Activated CD8-positive, alpha-beta memory T cell treated with anti-CD3 and anti-CD28 coated beads for 36 hours (primary cell): ENCODE measurements at regions not wholly inside any gene's neighbourhood (a gene's known extent, or its start where the extent isn't known, plus 50 kb on each side); places are given as distances from the start of the nearest gene placed in this dataset.

Experiments
- CTCF ChIA-PET: fragments of 350-600 bp; sonication (Branson Sonifier 250); formaldehyde crosslinking; loops from one replicate; lab custom pipeline; 2021; ENCODE audit warnings: antibody characterized with exemption; lab: Charles Lee
- POLR2A ChIA-PET: fragments of 350-600 bp; sonication (Branson Sonifier 250); formaldehyde crosslinking; loops from one replicate; lab custom pipeline; 2021; ENCODE audit warnings: antibody characterized with exemption; lab: Charles Lee

DNA sequence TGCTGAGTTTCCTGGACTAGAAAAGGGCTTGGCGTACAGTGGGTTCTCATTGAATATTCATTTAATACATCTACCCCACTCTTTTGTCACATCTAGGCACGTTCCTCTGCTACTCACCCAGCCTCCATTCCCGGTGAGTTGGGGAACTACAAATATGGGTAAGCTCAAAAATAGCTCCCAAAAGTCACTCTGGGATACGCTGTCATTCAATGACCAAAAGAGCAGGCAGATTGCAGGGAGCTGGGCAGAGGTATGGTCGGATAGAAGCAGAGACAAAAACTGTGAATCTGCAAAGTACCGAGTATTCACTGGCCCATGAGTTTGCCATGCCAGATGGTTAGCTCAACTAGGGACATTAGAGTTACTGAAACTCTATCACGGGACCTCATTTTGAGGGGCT lies 103.9 kb upstream of the SASH1 start:
- POLR2A ChIA-PET, result no interaction called here
- CTCF ChIA-PET, result no interaction called here

DNA sequence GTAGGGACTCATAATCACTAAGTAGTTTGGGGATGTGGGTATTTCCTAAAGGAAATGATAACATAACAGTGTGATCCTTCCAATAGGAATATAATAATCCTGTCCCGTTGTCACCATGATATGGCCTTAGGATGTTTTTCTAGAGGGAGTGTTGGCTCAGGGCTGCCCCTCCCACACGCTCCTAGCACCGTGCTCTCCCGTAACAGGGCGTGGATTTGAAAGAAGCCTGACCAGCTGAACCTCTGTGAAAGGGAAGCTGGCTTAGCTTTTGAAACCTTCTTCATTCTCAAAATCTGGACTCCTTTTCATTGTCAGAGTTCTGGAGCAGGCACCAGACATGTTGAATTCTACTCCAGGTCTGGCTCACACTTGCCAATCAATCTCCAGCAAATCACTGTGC lies 103.4 kb upstream of the SASH1 start:
- ChIA-PET POLR2A (no interaction called here), CTCF (no interaction called here)

DNA sequence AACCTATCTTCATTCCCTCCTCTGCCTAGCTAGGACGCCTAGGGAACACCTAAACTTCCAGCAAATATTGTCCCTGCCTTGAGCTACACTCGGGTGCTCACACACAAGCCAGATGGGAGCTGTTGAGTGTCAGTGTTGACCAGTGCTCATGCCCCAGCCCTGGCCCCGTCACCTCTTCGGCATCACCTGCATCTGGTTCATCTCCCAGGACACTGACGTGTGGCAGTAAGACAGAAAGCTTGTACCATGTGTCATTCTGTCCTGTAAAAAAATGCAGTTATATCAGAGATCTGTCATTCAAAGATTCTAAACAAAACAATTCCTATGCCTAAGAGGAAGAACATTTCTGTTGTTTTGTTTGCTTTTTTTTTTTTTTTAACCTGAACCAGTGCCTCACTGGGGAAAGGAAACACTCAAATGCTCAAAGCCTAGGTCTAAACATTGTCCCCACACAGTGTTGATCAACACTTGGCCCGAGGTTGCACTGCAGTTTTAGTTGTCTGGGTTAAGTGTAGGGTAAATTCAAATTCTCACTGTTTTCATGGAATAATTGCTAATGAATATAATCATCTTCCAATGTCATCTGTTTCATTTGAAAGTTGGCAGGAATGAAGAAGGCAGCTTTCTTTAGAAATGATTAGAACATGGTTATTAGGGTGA lies 102.7 kb upstream of the SASH1 start:
- CTCF ChIA-PET, result no interaction called here
- POLR2A ChIA-PET, result no interaction called here

DNA sequence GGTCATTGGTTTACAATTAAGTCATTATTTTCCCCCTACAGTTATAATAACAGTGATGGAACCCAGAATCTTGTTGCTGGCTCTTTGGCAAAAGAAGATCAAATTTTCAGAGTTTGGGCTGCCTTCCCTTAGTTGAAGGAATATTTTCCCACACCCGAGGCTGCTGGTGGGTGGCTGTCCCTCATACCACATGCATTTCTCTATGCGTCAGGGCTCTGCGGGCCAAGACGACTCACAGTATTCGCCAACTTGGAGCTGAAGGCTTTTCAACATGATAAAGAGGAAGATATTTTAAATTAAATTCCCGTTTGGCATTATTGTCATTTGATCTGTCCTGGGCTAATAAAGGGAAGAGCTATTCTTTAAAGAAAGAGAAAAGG lies 102.2 kb upstream of the SASH1 start:
- ChIA-PET CTCF (no interaction called here), POLR2A (no interaction called here)

DNA sequence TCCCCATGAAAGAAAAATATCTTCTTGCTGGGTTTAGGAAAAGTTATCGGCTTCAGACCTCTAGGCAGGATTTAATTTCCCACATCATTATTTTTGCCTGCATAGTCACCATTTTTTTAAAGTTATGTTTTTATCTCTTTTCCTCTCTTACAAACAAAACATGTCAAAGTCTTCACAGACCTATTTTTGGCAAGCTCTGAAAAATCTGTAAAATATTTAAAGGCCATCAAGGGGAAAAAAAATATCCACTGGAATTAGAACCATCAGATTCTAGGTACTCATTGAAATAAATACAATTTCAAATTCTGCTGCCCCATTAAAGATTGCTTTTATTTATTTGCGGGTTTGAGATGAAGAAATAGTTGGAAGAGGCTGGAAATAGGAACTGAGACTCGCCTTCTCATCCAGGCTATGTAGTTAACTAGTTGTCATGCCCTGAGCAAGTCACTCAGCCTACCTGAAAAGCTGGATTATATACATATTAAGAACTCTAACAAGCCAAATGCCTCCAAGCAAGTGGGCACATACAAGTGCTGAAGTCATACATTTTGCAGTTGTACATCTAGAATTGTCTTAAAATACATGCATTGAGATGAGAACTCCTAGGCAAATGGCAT lies 101.7 kb upstream of the SASH1 start:
- ChIA-PET POLR2A (no interaction called here), CTCF (no interaction called here)

DNA sequence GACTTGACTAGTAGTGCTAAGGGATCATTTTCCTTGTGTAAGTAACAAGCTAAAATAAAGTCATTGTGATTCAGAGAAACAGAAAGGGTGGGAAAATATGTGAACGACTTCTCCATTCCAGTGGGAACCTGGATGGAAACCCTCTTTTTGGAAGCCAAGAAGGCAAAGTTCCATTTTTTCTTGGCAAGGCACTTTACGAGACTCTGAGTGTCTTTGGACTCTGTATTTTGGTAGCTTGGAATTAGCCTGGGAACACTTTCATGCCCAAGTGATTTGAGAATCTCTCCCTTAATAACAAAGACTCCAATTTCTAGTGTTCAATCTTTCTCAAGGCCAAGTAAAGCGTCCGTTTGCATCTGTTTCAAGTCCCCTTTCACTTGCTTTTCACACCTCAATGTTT lies 100.5 kb upstream of the SASH1 start:
- POLR2A ChIA-PET, result no interaction called here
- CTCF ChIA-PET, result no interaction called here

DNA sequence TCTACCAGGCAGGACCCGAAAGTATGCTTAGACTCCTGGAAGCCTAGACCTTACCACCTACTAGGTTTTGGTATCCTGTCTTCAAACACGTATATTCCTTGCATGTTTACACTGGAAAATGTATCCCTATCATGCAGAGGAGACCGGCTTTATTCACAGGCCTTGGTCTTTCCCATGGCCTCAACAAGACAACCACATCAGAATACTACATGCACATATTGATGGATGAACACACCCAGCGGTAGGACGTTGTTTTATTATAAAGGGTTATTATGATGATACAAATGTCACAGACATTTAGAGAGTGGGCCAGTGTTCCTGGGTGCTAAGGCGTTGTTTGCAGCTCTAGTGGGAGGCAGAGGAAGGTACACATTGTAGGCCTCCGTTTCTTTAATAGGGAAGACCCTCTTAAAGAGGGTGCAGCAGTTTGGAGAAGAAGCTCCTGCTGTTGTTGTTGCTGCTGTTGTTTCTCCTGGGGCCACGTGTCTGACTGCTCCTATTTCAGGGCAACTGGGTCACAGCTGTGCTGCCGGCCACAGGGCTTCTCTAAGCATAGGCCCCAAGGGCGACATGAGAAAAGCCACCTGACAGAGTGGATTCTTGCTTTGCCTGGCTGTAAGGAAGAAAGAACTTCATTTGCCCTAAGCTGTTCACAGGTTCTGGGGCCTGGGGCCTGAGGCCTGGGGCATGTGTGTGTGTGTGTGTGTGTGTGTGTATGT lies 98.3 kb upstream of the SASH1 start:
- ChIA-PET CTCF (interaction anchor here (0.6 to 0.7 kb wide), 2 partner anchors 34 to 734 kb away, joined by 3 to 5 read pairs; no protein-coding TSS in a partner anchor), POLR2A (no interaction called here)

DNA sequence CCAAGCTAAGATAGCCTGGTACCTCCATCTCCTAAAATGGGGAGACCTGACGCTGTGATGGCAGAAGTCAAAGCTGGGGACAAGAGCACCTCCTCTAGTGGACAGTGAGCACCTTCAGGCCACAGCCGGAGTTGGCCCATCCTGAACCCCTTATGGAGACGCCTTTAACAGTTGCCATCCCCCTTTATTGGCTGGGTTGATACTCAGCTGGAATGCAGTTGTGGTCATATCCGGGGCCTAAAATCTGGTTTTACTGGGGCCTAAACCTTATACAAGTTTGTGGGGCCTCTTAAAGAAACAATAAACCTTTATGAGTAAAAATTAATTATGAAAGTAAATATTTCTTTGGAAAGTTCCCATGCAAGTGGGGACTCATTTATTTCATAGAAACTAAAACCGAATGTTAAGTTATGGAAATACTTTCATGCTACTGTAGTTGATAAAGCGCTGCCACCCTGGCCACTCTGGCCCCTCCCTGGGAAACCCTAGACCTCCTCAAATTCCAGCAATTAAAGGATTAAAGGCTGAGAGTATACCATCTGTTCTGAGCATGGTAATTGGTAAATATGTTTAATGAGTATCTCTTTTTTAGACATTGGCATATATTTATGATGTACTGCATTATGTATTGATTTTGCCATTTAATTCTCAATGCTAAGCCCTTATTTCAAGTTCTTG lies 95.1 kb upstream of the SASH1 start:
- ChIA-PET CTCF (interaction anchor here (0.6 kb wide), 1 partner anchor 348 kb away, joined by 3 read pairs; no protein-coding TSS in a partner anchor), POLR2A (no interaction called here)

DNA sequence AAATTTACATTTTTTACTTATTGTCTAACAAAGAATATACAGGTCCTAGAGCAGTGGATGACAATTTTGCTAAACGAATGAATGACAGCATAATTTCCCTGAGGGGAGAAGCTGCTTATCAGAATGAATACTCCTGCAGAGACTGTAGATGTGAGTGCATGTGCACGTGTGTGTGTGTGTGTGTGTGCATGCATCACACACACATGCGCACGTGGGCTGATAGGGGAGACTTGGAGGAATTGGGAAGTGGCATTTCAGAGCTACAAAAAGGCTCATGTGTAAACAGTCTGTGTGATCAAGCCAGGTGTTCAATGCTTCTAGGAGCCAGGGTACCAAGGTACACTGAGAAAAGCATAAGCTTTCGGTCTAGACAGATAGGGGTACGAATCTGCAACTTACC lies 93.5 kb upstream of the SASH1 start:
- ChIA-PET CTCF (no interaction called here), POLR2A (no interaction called here)

DNA sequence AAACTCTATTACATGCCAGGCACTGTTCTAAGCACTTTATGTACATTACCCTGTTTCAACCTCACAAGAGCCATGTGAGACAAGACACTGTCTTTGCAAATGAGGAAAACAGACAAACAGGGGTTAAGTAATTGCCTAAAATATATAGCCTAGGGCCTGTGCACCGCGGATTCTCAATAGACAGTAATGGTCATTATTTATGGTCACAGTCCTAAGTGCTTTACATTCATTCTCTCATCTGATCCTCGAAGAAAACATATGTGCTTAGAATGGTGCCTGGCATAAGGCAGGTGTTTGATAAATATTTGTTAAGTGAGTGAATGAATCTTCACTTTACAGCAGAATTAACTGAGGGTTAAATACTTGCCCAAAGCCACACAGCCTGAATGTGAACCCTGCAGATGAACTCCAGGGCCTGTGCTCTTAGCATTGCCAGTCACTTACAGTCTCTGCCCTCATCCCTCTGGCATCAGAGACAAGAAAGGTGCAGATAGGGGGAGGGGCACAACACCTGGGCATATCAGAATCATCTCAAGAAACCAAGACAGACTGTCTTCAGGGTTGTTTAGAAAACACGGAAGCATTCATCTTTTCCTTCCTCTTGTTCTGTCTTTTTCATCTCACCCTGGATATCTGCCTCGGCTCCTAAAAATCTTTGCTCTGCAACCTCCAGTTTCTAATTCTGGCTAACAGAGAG lies 92.8 kb upstream of the SASH1 start:
- CTCF ChIA-PET, result interaction anchor here (0.5 to 0.7 kb wide), 2 partner anchors 144 to 704 kb away, joined by 3 read pairs; no protein-coding TSS in a partner anchor
- POLR2A ChIA-PET, result no interaction called here

DNA sequence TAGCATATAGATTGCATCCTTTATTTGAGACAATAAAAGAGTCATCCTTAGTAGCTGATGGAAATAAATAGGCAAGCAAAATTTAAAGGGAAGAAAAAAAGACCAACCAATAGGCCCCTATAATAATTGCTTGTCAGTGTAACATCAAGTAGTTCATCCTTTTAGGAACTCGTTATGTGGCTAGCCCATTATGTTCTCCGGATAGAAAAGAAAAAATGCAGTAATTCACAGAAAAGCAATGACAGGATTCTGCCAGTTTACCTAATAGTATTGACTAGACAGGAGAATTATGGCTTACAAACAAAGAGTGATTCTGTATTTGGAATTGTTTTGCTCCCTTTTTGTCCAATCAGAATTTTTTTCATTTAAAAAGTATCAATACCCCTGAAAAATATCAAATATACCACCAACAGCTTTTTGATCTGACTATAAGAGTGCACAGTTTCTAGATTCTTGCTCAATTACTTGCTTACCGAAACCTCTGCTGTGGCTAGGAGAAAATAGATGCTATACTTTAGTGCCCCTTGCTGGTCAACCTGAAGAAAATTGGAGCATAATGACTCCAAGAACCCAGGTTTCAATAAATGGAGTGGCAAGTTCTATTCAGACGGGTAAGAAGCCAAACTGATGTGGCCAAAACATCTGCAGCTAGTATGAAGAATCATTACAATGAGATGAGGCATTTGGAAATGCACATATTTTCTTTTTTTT lies 91.5 kb upstream of the SASH1 start:
- CTCF ChIA-PET, result interaction anchor here (0.6 kb wide), 1 partner anchor 140 kb away, joined by 7 read pairs; no protein-coding TSS in a partner anchor
- POLR2A ChIA-PET, result no interaction called here

DNA sequence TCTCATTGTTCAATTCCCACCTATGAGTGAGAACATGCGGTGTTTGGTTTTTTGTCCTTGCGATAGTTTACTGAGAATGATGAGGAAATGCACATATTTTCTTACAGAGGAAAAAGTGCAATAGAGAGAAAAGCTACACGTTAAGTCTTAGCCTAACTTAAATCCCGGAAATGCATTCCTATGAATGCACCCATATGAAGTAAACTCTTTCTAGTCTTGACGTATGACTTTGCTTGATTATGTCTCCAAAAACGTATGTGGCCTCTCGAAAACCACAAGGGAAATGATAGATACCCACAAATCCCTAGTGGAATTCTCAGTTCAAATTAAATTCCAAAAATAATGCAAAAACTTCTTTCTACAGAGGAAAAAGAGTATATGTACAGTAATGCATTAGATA lies 90.7 kb upstream of the SASH1 start:
- ChIA-PET POLR2A (no interaction called here), CTCF (no interaction called here)

DNA sequence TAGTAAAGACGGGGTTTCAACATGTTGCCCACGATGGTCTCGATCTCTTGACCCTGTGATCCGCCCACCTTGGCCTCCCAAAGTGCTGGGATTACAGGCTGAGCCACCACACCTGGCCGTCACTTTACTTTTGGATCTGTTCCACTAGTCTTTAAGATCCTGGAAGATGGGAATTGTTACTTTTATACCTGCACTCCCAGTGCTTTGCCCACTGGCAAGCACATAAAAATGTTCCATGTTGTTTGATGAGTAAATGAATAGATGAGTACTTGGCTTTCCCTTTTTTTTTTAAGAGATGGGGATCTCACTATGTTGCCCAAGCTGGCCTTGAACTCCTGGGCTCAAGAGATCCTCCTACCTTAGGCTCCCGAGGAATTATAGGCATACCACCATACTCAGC lies 84.8 kb upstream of the SASH1 start:
- POLR2A ChIA-PET, result no interaction called here
- CTCF ChIA-PET, result no interaction called here

DNA sequence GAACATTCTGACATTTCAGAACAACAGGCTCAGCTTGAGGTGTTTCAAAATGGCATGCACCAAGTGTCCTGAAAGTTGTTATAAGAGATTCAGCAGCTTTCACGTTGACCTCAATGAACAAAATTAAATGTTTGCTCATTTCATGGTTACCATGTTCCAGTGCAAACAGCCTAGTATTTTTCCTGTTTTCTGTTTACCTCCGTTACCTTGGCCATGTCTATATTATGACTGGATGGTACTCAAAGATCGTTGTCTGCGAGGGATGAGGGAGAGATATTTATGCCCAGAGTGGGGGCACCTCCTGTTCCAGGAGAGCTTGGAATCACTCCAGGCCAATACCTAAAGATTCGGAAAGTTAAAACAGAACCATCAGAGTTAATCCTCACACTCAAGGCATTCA lies 83.8 kb upstream of the SASH1 start:
- ChIA-PET POLR2A (no interaction called here), CTCF (no interaction called here)

DNA sequence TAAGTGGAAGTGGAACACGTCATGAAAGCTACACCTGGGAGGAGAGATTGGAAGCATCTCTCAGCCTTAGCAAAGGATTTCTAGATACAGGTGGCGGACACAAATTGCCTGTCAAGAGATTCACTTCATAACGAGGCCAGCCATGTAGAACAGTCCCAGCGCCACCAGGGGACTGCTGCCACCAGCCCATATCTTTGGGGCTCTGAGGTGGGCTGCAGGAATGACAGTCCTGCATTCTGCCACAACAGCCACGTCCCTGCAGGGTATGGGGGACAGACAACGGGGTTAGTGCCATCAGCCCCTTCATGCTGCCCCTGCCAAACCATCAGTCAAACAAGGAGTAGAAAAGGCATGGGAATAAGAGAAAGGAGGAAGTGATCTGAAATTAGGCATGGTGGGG lies 81.2 kb upstream of the SASH1 start:
- ChIA-PET POLR2A (no interaction called here), CTCF (no interaction called here)

DNA sequence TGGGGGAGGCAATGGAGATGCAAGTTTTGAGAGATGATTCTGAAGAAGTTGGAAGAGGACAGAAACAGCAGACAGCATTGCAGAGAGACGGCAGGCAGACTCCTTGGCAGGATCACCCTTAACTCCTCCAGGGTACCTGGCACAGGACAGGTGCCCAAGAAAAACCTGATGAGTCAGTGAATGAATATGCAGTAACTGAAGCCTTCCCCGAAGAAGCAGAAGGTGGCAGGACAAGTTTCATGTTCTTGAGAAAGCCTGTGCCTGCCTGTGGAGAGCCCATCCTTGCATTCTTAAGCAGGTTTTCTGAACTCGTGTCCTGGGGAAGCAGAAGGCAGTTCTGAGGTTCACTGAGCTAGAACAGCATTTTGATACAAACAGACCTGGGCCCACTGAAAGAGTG lies 79.6 kb upstream of the SASH1 start:
- POLR2A ChIA-PET, result no interaction called here

DNA sequence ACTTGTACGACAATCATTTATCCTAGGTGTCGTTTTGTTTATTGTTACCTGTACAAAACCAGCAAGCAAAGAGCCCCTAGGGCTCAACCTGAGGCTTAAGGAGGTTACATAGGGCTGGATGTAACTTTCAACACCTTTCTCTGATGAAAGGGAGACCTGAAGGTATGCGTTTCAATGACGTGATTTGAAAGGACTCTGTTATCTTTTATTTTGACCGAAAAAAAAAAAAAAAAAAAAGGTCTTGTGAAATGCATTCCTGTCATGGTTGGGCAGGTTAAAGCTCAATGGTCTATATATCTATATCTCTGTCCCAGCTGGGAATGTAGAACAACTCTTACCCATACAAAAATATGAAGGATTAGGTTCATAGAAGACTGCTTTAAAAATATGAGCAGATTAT lies 78.7 kb upstream of the SASH1 start:
- ChIA-PET CTCF (interaction anchor here (0.7 kb wide), 1 partner anchor 50 kb away, joined by 3 read pairs; no protein-coding TSS in a partner anchor), POLR2A (no interaction called here)

More for the DNA sequence above, 79.6 kb upstream of the SASH1 start:
- CTCF ChIA-PET, result no interaction called here

DNA sequence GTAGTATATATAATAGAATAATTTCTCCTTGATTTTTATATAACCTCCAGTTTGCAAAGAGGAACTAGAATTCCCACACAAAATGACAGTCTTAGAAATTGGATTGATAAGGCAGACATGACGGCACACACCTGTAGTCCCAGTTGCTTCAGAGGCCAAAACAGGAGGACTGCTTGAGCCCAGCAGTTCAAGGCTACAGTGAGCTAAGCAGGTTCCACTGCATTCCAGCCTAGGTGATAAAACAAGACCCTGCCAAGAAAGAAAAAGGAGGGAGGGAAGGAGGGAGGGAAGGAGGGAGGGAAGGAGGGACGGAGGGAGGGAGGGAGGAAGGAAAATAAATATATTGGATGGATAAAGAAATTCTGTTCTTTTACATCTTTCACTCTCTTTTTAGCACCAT lies 77.6 kb upstream of the SASH1 start:
- POLR2A ChIA-PET, result no interaction called here
- CTCF ChIA-PET, result no interaction called here

DNA sequence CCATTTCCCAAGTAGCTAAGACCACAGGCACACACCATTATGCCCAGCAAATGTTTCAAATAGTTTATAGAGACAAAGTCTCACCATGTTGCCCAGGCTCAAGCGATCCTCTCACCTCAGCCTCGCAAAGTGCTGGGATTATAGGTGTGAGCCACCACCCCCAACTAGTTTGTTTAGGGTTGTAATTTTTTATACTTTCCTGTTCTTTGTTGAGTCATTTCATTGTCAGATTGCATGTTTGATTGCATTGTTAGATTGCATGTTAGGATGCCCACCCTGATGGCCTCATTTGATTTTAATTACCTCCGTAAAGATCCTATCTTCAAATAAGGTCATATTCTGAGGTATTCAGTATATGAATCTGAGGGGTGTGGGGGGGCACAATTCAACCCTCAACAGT lies 73.3 kb upstream of the SASH1 start:
- ChIA-PET POLR2A (no interaction called here), CTCF (no interaction called here)
